ENCODE measurements at regions not wholly inside any gene's neighbourhood (a gene's known extent, or its start where the extent isn't known, plus 50 kb on each side); places are given as distances from the start of the nearest gene placed in this dataset.
A peak's percentile ranks its signal among the peaks of the same experiment; 100 is the strongest.

DNA sequence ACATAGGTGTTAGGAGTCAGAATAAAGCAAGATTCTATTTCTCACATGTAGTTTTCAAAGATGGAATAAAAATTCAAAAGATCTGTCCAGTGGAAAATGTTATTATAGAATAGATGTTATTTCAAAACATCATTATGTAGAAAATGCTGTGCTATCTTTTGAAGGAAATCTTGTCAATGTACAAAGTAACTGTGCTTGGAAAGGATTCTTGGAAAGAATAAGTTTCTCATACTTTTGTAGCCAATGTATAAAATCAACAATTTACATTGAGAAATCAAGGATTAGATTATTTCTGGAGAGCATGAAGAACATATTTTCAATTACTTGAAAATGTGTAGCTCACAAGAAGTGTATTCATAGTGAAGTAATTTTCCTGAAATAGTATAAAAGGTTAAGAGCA is 532.5 kb upstream of the MGAT4C start:
- DNase-seq (ENCODE audit: low read depth, low spot score) = no peak

- no peak for DNase-seq (ENCODE audit: low read depth, low spot score)
Observed at GRCh38 chr12:86787419-86787818, 531.2 kb upstream of the MGAT4C start.

DNA sequence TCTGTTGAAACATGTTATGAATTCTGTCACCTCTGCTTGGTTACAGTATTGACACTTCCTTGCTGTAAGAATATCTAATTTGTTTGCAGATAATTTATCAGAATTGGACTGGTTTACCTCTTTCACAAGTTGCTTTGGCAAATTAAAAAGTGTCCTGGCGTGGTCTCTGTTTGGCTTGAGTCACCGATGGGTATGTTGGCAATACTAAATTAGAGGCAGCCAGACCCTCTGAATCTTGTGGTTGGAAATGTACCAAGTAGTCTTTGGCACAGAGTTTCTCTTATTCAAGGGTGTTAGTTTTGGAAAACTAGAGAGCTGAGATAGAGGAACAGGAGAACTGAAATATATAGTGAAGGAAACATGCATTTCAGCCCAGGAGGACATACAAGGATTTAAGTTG is 521.1 kb upstream of the MGAT4C start:
- DNase-seq (ENCODE audit: low read depth, low spot score) = no peak

- DNase-seq (ENCODE audit: low read depth, low spot score) = no peak
Observed at GRCh38 chr12:86774841-86775388, 518.7 kb upstream of the MGAT4C start.

- no peak for DNase-seq (ENCODE audit: low read depth, low spot score)
Observed at GRCh38 chr12:86772696-86773095, 516.5 kb upstream of the MGAT4C start.

GRCh38 chr12:86770871-86771270 is 514.7 kb upstream of the MGAT4C start:
- DNase-seq (ENCODE audit: low read depth, low spot score) = no peak

- DNase-seq (ENCODE audit: low read depth, low spot score) = no peak
Observed at GRCh38 chr12:86748894-86749293, 492.7 kb upstream of the MGAT4C start.

DNA sequence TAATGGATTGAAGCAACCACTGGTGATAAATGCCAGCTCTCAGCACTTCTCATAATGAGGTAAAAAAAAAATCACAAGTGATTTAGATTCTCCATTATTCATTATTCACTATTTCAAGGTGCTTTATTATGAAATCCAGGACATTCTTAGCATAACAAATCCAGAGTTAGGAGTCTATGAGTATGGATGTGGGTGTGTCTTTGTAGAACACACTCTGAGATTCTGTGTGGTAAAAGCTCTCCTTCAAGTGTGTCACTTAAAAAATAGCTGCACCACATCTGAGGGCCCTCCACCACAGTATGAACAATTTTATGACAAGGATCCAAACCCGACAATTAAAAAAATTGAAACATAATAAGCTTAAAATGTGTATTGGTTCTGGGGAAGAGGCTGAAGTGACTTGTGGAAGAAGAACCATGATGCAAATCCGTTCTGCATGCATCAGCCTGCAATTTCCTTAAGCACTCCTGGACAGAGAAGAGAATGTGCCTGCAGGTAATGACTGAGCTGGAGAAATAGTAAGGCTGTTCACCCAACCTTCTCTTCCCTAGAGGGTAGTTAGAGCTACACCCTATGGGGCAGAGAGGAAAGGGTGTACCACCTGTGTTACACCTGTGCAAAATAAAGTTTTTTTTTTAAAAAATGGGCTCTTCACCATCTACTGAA is 488.5 kb upstream of the MGAT4C start:
- DNase-seq (ENCODE audit: low read depth, low spot score) = no peak

GRCh38 chr12:86743875-86744536 is 487.8 kb upstream of the MGAT4C start:
- DNase-seq (ENCODE audit: low read depth, low spot score) = no peak

- DNase-seq (ENCODE audit: low read depth, low spot score) = no peak
Observed at GRCh38 chr12:86741531-86741930, 485.3 kb upstream of the MGAT4C start.

DNA sequence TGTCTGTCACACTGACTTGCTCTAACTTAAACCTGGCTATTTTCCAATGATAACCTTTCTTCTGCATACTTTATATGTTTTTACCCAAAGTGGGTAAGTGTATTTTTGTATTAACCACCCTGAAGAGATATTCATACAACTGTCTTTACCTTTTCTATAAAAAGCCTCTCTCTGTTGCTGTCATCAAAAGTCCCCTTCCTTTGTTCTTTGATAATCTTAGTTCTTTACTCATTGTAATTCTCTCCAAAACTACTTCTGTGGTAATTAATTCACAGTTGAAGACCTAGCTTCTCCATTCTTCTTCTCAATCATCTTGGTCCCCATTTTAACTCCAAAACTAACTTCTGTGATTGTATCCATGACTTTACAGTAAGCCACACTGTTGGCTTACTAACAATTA is 479.7 kb upstream of the MGAT4C start:
- DNase-seq (ENCODE audit: low read depth, low spot score) = no peak

DNA sequence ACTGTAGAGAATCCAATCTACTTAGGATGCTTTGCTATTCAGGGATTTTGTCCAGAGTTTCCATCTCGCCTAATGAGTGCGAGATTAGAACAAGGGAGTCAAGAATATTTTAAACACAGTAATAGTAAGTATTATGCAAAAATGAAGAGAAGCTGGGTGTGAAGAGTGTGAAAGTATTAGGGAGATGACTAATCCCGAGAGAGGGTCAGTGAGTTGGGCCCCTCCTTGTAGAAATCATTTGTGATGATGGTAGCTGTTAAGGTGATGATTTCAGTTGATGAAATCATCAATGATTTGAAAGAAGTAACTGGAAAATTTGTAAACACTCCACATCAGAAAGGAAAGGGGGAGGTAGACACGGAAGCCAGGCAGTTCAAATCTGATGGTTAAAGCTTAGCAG is 478.9 kb upstream of the MGAT4C start:
- DNase-seq (ENCODE audit: low read depth, low spot score) = no peak

DNA sequence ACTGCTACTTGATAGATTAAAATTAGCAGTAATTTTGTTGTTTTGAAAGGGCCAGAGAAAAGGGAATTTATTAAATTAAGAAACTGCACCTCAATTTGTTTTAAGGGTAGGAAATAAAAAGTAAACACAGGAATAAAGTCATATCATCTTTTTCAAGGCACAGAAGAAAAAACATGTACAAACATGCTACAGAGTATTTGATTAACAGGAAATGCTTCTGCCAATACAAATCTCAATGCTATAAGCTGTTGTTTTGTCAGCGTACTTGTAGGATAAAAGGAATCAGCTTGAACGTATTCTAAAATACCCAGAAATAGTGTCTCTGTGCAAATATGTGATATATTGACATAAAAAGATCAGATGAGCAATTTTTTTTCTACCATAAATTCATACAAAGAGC is 474.0 kb upstream of the MGAT4C start:
- DNase-seq (ENCODE audit: low read depth, low spot score) = no peak

DNA sequence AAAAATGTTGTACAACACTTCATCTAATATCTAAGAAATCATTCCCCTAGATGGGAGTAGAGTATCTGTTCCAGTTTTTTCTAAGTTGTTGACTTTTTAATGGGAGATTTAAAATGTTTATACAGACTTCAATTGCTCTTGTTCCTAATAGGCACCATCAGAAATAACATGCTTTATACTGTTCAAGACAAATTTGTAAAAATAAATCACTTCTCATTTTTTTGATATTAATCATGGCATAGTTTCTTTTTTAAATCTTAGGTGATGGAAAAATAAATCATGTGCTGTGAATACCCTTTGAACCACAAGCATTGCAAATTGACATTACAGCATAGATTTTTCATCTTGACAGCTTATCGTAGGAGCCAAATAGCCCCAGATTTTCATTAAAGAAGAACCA is 473.5 kb upstream of the MGAT4C start:
- DNase-seq (ENCODE audit: low read depth, low spot score) = no peak

DNA sequence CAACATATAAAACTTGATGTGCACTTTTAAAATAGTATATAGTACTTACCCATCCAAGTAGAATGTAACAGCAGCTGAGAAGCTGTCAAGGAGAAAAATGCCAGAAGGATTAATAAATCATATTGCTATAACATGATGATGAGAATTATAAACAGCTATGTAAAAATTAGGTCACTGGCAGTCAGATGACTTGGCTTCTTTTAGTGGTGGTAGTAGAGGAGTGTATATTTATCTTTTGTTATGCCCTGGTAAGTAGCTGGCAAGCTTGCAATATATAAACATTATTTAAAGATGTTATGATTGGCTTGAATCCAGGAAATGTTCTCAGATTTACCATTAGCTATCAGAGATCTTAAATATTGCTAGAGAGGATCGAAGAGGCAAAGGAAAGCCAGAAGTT is 471.0 kb upstream of the MGAT4C start:
- no peak for DNase-seq (ENCODE audit: low read depth, low spot score)

GRCh38 chr12:86724716-86725115 is 468.5 kb upstream of the MGAT4C start:
- no peak for DNase-seq (ENCODE audit: low read depth, low spot score)

DNA sequence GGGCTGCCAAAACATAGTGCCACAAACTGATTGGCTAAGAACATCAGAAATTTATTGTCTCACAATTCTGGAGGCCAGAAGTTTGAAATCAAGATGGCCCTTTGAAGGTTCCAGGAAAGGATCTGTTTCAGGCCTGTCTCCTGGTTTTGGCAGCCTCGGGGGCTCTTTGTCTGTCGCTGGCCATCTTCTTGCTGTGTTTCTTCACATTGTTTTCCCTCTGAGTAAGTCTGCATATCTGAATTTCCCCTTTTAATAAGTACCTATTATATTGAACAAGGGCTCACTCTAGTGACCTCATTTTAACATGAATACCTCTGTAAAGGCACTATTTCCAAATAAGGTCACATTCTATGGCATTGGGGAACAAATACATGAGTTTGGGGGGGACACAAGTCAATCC is 467.1 kb upstream of the MGAT4C start:
- DNase-seq (ENCODE audit: low read depth, low spot score) = no peak

DNA sequence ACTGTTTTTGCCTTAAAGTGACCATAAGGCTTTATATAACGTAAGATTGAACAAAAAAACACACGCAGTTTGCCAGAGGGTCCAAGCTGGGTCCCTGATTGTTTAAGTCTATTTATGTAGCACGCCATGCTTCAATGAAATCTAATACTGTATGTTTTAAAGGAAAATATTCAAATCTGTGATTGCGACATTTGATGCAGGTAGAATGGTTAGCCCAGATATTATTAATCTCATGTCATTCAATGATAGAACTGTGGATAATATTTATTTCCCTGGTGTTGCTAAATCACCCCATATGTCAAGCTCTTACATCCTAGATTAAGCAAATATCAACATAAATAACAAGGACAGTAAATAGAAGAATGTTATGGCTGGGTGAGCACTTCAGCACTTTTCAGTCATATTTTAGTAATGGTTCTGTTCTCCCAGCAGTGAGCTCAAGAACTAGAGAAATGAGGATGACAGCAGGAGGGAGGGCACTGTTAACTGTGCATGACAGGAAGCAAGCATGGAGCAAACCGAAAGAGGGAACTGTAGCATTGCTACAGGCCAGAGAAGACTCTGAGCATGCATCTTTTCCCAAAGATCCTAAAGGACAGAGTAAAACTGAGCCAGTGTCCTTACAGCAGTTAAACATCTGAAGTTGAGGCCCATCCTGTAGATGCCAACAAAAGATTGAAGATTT is 465.7 kb upstream of the MGAT4C start:
- no peak for DNase-seq (ENCODE audit: low read depth, low spot score)

- no peak for DNase-seq (ENCODE audit: low read depth, low spot score)
Observed at GRCh38 chr12:86719381-86719780, 463.2 kb upstream of the MGAT4C start.

GRCh38 chr12:86713121-86713520 is 456.9 kb upstream of the MGAT4C start:
- no peak for DNase-seq (ENCODE audit: low read depth, low spot score)

GRCh38 chr12:86712425-86712843 is 456.2 kb upstream of the MGAT4C start:
- DNase-seq (ENCODE audit: low read depth, low spot score) = peak; percentile 84

DNA sequence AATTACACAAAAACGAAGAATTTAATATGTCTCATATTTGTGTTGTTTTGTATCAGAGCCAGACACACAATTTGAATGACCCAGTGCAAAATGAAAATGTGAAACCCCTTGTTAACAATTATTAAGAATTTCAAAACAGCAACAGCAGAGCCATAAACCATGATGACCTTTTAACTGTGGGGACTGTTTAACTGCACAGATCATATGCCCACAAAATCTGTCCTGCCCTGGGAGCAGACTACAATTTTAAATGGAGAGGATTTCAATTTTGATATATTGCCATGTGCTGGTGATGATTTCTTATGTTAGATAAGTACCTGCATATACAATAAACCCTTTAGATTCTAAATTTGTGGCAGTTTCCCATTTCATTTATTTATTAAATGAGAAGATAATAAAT is 455.5 kb upstream of the MGAT4C start:
- no peak for DNase-seq (ENCODE audit: low read depth, low spot score)

GRCh38 chr12:86710109-86710508 is 453.9 kb upstream of the MGAT4C start:
- no peak for DNase-seq (ENCODE audit: low read depth, low spot score)

All from smooth muscle cell of the brain vasculature (primary cell).